ENCODE measurements at regions not wholly inside any gene's neighbourhood (a gene's known extent, or its start where the extent isn't known, plus 50 kb on each side); places are given as distances from the start of the nearest gene placed in this dataset.
"Not testable (repeated sequence)": the region's sequence is repeated elsewhere in the genome, so short reads cannot be mapped to it uniquely, and the experiment has no call there.

- Histone ChIP-seq H3K9me3 (ENCODE audit: control insufficient read depth in 3 of 3, low read length in 3 of 3) (no peaks in the 10 kb centered on the region), H3K4me3 (ENCODE audit: low read length in 3 of 3) (no peak overlapping the region), H3K4me1 (ENCODE audit: control insufficient read depth in 3 of 3, insufficient read depth in 3 of 3, low read length in 3 of 3) (peaks cover 18 to 19% (median 18%) of the 10 kb centered on the region in 3 donors), H3K36me3 (ENCODE audit: control insufficient read depth in 3 of 3, insufficient read depth in 3 of 3, low read length in 3 of 3) (no peaks in the 10 kb centered on the region), H3K27me3 (ENCODE audit: control insufficient read depth in 3 of 3, insufficient read depth in 3 of 3, low read length in 3 of 3) (peaks cover 40 to 62% (median 61%) of the 10 kb centered on the region in 3 donors), H3K9ac (ENCODE audit: low read depth in 1 of 3, low read length in 3 of 3) (no peak overlapping the region), H3K27ac (ENCODE audit: low read depth, low read length) (no peak overlapping the region)
These were observed 85.1 kb upstream of the RHOU start for GRCh38 chr1:228650141-228650540.

- peaks cover 40 to 69% (median 62%) of the 10 kb centered on the region in 3 donors for H3K27me3 ChIP-seq (ENCODE audit: control insufficient read depth in 3 of 3, insufficient read depth in 3 of 3, low read length in 3 of 3)
- H3K36me3 ChIP-seq (ENCODE audit: control insufficient read depth in 3 of 3, insufficient read depth in 3 of 3, low read length in 3 of 3): no peaks in the 10 kb centered on the region
- no peak overlapping the region for H3K27ac ChIP-seq (ENCODE audit: low read depth, low read length)
- no peak overlapping the region for H3K9ac ChIP-seq (ENCODE audit: low read depth in 1 of 3, low read length in 3 of 3)
- H3K4me1 ChIP-seq (ENCODE audit: control insufficient read depth in 3 of 3, insufficient read depth in 3 of 3, low read length in 3 of 3): peaks cover 18 to 19% (median 18%) of the 10 kb centered on the region in 3 donors
- no peaks in the 10 kb centered on the region for H3K9me3 ChIP-seq (ENCODE audit: control insufficient read depth in 3 of 3, low read length in 3 of 3)
- H3K4me3 ChIP-seq (ENCODE audit: low read length in 3 of 3): no peak overlapping the region
These were observed 84.3 kb upstream of the RHOU start for GRCh38 chr1:228650946-228651345.

- Histone ChIP-seq H3K36me3 (ENCODE audit: control insufficient read depth in 3 of 3, insufficient read depth in 3 of 3, low read length in 3 of 3) (no peaks in the 10 kb centered on the region), H3K4me3 (ENCODE audit: low read length in 3 of 3) (no peak overlapping the region), H3K27me3 (ENCODE audit: control insufficient read depth in 3 of 3, insufficient read depth in 3 of 3, low read length in 3 of 3) (peaks cover 40 to 64% (median 55%) of the 10 kb centered on the region in 3 donors), H3K4me1 (ENCODE audit: control insufficient read depth in 3 of 3, insufficient read depth in 3 of 3, low read length in 3 of 3) (peaks cover 12 to 13% (median 13%) of the 10 kb centered on the region in 3 donors), H3K27ac (ENCODE audit: low read depth, low read length) (no peak overlapping the region), H3K9ac (ENCODE audit: low read depth in 1 of 3, low read length in 3 of 3) (no peak overlapping the region), H3K9me3 (ENCODE audit: control insufficient read depth in 3 of 3, low read length in 3 of 3) (no peaks in the 10 kb centered on the region)
These were observed 83.2 kb upstream of the RHOU start for GRCh38 chr1:228652116-228652515.

GRCh38 chr1:228653057-228653456 lies 82.2 kb upstream of the RHOU start:
- not testable (repeated sequence) for H3K27ac ChIP-seq (ENCODE audit: low read depth, low read length); H3K4me1 ChIP-seq (ENCODE audit: control insufficient read depth in 3 of 3, insufficient read depth in 3 of 3, low read length in 3 of 3); H3K4me3 ChIP-seq (ENCODE audit: low read length in 3 of 3); H3K9me3 ChIP-seq (ENCODE audit: control insufficient read depth in 3 of 3, low read length in 3 of 3); H3K36me3 ChIP-seq (ENCODE audit: control insufficient read depth in 3 of 3, insufficient read depth in 3 of 3, low read length in 3 of 3); H3K9ac ChIP-seq (ENCODE audit: low read depth in 1 of 3, low read length in 3 of 3)
- H3K27me3 ChIP-seq (ENCODE audit: control insufficient read depth in 3 of 3, insufficient read depth in 3 of 3, low read length in 3 of 3): peaks cover 31 to 55% (median 46%) of the 10 kb centered on the region in 3 donors

GRCh38 chr1:228653748-228654147 lies 81.5 kb upstream of the RHOU start:
- Histone ChIP-seq H3K4me3 (ENCODE audit: low read length in 3 of 3) (no peak overlapping the region), H3K9ac (ENCODE audit: low read depth in 1 of 3, low read length in 3 of 3) (no peak overlapping the region), H3K9me3 (ENCODE audit: control insufficient read depth in 3 of 3, low read length in 3 of 3) (no peaks in the 10 kb centered on the region), H3K27ac (ENCODE audit: low read depth, low read length) (no peak overlapping the region), H3K27me3 (ENCODE audit: control insufficient read depth in 3 of 3, insufficient read depth in 3 of 3, low read length in 3 of 3) (peaks cover 27 to 48% (median 39%) of the 10 kb centered on the region in 3 donors), H3K4me1 (ENCODE audit: control insufficient read depth in 3 of 3, insufficient read depth in 3 of 3, low read length in 3 of 3) (no peaks in the 10 kb centered on the region), H3K36me3 (ENCODE audit: control insufficient read depth in 3 of 3, insufficient read depth in 3 of 3, low read length in 3 of 3) (no peaks in the 10 kb centered on the region)

- H3K4me3 ChIP-seq (ENCODE audit: low read length in 3 of 3): no peak overlapping the region
- no peaks in the 10 kb centered on the region for H3K4me1 ChIP-seq (ENCODE audit: control insufficient read depth in 3 of 3, insufficient read depth in 3 of 3, low read length in 3 of 3)
- no peaks in the 10 kb centered on the region for H3K9me3 ChIP-seq (ENCODE audit: control insufficient read depth in 3 of 3, low read length in 3 of 3)
- no peak overlapping the region for H3K27ac ChIP-seq (ENCODE audit: low read depth, low read length)
- peaks cover 12 to 27% (median 21%) of the 10 kb centered on the region in 3 donors for H3K27me3 ChIP-seq (ENCODE audit: control insufficient read depth in 3 of 3, insufficient read depth in 3 of 3, low read length in 3 of 3)
- H3K36me3 ChIP-seq (ENCODE audit: control insufficient read depth in 3 of 3, insufficient read depth in 3 of 3, low read length in 3 of 3): no peaks in the 10 kb centered on the region
- no peak overlapping the region for H3K9ac ChIP-seq (ENCODE audit: low read depth in 1 of 3, low read length in 3 of 3)
These were observed 79.4 kb upstream of the RHOU start for GRCh38 chr1:228655796-228656394.

GRCh38 chr1:228662007-228662689 lies 73.1 kb upstream of the RHOU start:
- H3K9ac ChIP-seq (ENCODE audit: low read depth in 1 of 3, low read length in 3 of 3); H3K27ac ChIP-seq (ENCODE audit: low read depth, low read length); H3K4me3 ChIP-seq (ENCODE audit: low read length in 3 of 3); H3K27me3 ChIP-seq (ENCODE audit: control insufficient read depth in 3 of 3, insufficient read depth in 3 of 3, low read length in 3 of 3); H3K36me3 ChIP-seq (ENCODE audit: control insufficient read depth in 3 of 3, insufficient read depth in 3 of 3, low read length in 3 of 3); H3K9me3 ChIP-seq (ENCODE audit: control insufficient read depth in 3 of 3, low read length in 3 of 3); H3K4me1 ChIP-seq (ENCODE audit: control insufficient read depth in 3 of 3, insufficient read depth in 3 of 3, low read length in 3 of 3): not testable (repeated sequence)

- Histone ChIP-seq H3K9me3 (ENCODE audit: control insufficient read depth in 3 of 3, low read length in 3 of 3) (no peaks in the 10 kb centered on the region), H3K27ac (ENCODE audit: low read depth, low read length) (no peak overlapping the region), H3K9ac (ENCODE audit: low read depth in 1 of 3, low read length in 3 of 3) (no peak overlapping the region), H3K4me3 (ENCODE audit: low read length in 3 of 3) (no peak overlapping the region), H3K36me3 (ENCODE audit: control insufficient read depth in 3 of 3, insufficient read depth in 3 of 3, low read length in 3 of 3) (no peaks in the 10 kb centered on the region), H3K4me1 (ENCODE audit: control insufficient read depth in 3 of 3, insufficient read depth in 3 of 3, low read length in 3 of 3) (no peaks in the 10 kb centered on the region), H3K27me3 (ENCODE audit: control insufficient read depth in 3 of 3, insufficient read depth in 3 of 3, low read length in 3 of 3) (no peaks in the 10 kb centered on the region)
These were observed 70.8 kb upstream of the RHOU start for GRCh38 chr1:228664399-228664914.

- H3K27ac ChIP-seq (ENCODE audit: low read depth, low read length): no peak overlapping the region
- H3K9me3 ChIP-seq (ENCODE audit: control insufficient read depth in 3 of 3, low read length in 3 of 3): no peaks in the 10 kb centered on the region
- H3K27me3 ChIP-seq (ENCODE audit: control insufficient read depth in 3 of 3, insufficient read depth in 3 of 3, low read length in 3 of 3): no peaks in the 10 kb centered on the region
- no peaks in the 10 kb centered on the region for H3K4me1 ChIP-seq (ENCODE audit: control insufficient read depth in 3 of 3, insufficient read depth in 3 of 3, low read length in 3 of 3)
- no peak overlapping the region for H3K4me3 ChIP-seq (ENCODE audit: low read length in 3 of 3)
- H3K9ac ChIP-seq (ENCODE audit: low read depth in 1 of 3, low read length in 3 of 3): peak overlapping the region in 1 of 3 donors; percentile 6
- H3K36me3 ChIP-seq (ENCODE audit: control insufficient read depth in 3 of 3, insufficient read depth in 3 of 3, low read length in 3 of 3): no peaks in the 10 kb centered on the region
These were observed 68.3 kb upstream of the RHOU start for GRCh38 chr1:228666686-228667623.
